OCI-LY7 (cell line): ENCODE measurements at regions not wholly inside any gene's neighbourhood (a gene's known extent, or its start where the extent isn't known, plus 50 kb on each side); places are given as distances from the start of the nearest gene placed in this dataset.

Experiments
- BruUV-seq: library from RNA; stranded (reverse); fragments of 400-500 nt; replicated peaks from 2 replicates; lab custom pipeline; 2021; lab: Mats Ljungman, UMichigan
- CTCF ChIA-PET: fragments of 300-600 bp; sonication (Branson Sonifier 250); formaldehyde crosslinking; loops from one replicate; lab custom pipeline; 2022; ENCODE audit warnings: antibody characterized with exemption; ENCODE audit not compliant: unreplicated experiment; lab: Charles Lee
- POLR2A ChIA-PET: fragments of 300-600 bp; sonication (Branson Sonifier 250); formaldehyde crosslinking; loops from one replicate; lab custom pipeline; 2022; ENCODE audit warnings: antibody characterized with exemption; lab: Charles Lee
- DNase-seq: peaks from one replicate; pipeline ENCODE4 v3.0.0-alpha.2; 2015; ENCODE audit warnings: low spot score
- H2AFZ ChIP-seq: fragments of 200-600 bp; sonication (generic), shearing (Covaris generic); 2 replicates; pipeline ENCODE4 v1.6.1; 2014; ENCODE audit warnings: mild to moderate bottlenecking, antibody characterized with exemption, low read length, moderate library complexity
- H3K27ac ChIP-seq: fragments of 200-600 bp; sonication (generic); 2 replicates; pipeline ENCODE4 v1.5.1; 2014; ENCODE audit warnings: mixed run types, low read depth, mild to moderate bottlenecking, moderate library complexity, low read length, inconsistent platforms; ENCODE audit not compliant: poor library complexity, severe bottlenecking
- H3K36me3 ChIP-seq: fragments of 200-600 bp; sonication (generic); 2 replicates; pipeline ENCODE4 v1.6.1; 2014; ENCODE audit warnings: mild to moderate bottlenecking, antibody characterized with exemption, low read length, moderate library complexity, mixed read lengths; ENCODE audit not compliant: insufficient read depth
- H3K4me1 ChIP-seq: fragments of 200-600 bp; sonication (generic); 2 replicates; pipeline ENCODE4 v1.5.1; 2014; ENCODE audit warnings: mild to moderate bottlenecking, low read length; ENCODE audit not compliant: insufficient read depth, poor library complexity, severe bottlenecking
- H3K4me2 ChIP-seq: fragments of 200-600 bp; sonication (generic); 2 replicates; pipeline ENCODE4 v1.6.1; 2014; ENCODE audit warnings: mild to moderate bottlenecking, low read length
- H3K4me3 ChIP-seq: fragments of 200-600 bp; sonication (generic); 2 replicates; pipeline ENCODE4 v1.5.1; 2014; ENCODE audit warnings: mild to moderate bottlenecking, low read depth, low read length; ENCODE audit not compliant: poor library complexity, severe bottlenecking
- H3K79me2 ChIP-seq: fragments of 200-600 bp; sonication (generic); 2 replicates; pipeline ENCODE4 v1.6.1; 2016; ENCODE audit warnings: low read depth, mild to moderate bottlenecking, low read length, moderate library complexity, mixed read lengths; ENCODE audit not compliant: insufficient read depth
- H3K9me2 ChIP-seq: fragments of 200-600 bp; sonication (generic); 2 replicates; pipeline ENCODE4 v1.6.1; 2016; ENCODE audit warnings: mild to moderate bottlenecking, low read length, mixed read lengths; ENCODE audit not compliant: insufficient read depth
- H3K9me3 ChIP-seq: fragments of 200-600 bp; sonication (generic); 2 replicates; pipeline ENCODE4 v1.6.1; 2014; ENCODE audit warnings: mild to moderate bottlenecking, mixed run types, low read length, mixed read lengths
- H4K20me1 ChIP-seq: fragments of 200-600 bp; sonication (generic); 2 replicates; pipeline ENCODE4 v1.6.1; 2014; ENCODE audit warnings: mild to moderate bottlenecking, antibody characterized with exemption, low read length, moderate library complexity, mixed read lengths; ENCODE audit not compliant: insufficient read depth
- EZH2phosphoT487 ChIP-seq: fragments of 200-600 bp; sonication (generic); IDR thresholded peaks from 2 replicates; pipeline ENCODE4 v1.6.1; 2018; ENCODE audit warnings: low read depth, borderline replicate concordance, mild to moderate bottlenecking, mixed run types, antibody characterized with exemption, low read length, moderate library complexity, mixed read lengths
- intact Hi-C: fragments of 100-400 bp; cut with micrococcal nuclease; formaldehyde crosslinking; loops from one replicate; pipeline ENCODE4 v1.10.0; 2022; ENCODE audit not compliant: unreplicated experiment
- TF ChIP-seq, protein P1 (sequence below): fragments of 200-600 bp; sonication (generic); conservative IDR thresholded peaks from 2 replicates; pipeline ENCODE4 v1.5.1; 2014; ENCODE audit warnings: mild to moderate bottlenecking, antibody characterized with exemption, low read length, moderate library complexity, mixed read lengths

DNA sequence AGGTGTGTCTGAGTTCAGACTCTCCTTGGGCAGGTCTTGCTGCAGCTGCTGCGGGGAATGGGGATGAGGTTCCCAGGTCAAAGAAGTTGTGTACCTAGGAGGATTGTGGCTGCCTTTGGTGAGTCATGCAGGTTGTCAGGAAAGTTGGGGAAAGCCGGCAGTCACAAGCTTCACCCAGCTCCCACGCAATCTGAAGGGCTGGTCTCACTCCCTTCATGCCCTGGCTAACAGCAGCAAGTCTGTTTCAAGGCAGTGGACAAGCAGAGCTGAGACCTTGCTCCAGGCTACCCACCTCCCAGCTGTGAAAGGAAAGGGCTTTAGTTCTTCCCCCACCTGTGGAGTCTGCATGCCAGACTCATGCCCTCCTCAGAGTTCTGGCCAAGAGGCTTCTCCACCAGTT lies 287.2 kb downstream of the DTHD1 start:
- Histone ChIP-seq H2AFZ (no peak overlapping the region), H4K20me1 (no peaks in the 10 kb centered on the region), H3K9me3 (no peaks in the 10 kb centered on the region), H3K27ac (no peak overlapping the region), H3K4me2 (no peak overlapping the region), H3K9me2 (no peaks in the 10 kb centered on the region), H3K79me2 (no peaks in the 10 kb centered on the region), H3K4me3 (no peak overlapping the region), H3K4me1 (no peaks in the 10 kb centered on the region), H3K36me3 (no peaks in the 10 kb centered on the region)
- intact Hi-C loops: no loop called here
- no TSS peak for BruUV-seq
- TF ChIP-seq, protein P1, sequence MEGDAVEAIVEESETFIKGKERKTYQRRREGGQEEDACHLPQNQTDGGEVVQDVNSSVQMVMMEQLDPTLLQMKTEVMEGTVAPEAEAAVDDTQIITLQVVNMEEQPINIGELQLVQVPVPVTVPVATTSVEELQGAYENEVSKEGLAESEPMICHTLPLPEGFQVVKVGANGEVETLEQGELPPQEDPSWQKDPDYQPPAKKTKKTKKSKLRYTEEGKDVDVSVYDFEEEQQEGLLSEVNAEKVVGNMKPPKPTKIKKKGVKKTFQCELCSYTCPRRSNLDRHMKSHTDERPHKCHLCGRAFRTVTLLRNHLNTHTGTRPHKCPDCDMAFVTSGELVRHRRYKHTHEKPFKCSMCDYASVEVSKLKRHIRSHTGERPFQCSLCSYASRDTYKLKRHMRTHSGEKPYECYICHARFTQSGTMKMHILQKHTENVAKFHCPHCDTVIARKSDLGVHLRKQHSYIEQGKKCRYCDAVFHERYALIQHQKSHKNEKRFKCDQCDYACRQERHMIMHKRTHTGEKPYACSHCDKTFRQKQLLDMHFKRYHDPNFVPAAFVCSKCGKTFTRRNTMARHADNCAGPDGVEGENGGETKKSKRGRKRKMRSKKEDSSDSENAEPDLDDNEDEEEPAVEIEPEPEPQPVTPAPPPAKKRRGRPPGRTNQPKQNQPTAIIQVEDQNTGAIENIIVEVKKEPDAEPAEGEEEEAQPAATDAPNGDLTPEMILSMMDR: no peak
- TF ChIP-seq EZH2phosphoT487: no peak
- no peak for DNase-seq
- ChIA-PET POLR2A (no interaction called here), CTCF (no interaction called here)

DNA sequence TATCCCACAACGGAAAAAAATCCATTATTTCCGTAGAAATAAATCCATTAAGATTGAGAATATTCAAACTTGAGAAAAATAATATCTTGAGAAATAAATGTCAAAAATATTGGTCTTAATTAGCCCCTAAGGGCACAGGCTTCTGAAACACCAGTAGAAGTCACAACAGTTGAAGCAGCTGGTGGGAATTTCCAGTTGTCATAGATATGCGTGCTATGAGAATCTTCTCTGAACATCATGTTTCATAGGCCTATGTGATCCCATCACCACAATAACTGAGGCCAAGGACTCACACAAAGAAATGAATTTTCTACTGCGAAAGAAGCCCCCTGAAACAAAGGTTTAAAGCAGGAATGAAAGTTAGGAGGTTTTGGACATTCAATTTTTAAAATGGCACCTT lies 292.0 kb downstream of the DTHD1 start:
- 0 out of 2 replicates have a peak overlapping the region, but pooled peaks have one; percentile 9 for H2AFZ ChIP-seq
- POLR2A ChIA-PET: no interaction called here
- intact Hi-C loops: no loop called here
- CTCF ChIA-PET: no interaction called here
- no peak overlapping the region for H3K4me3 ChIP-seq
- BruUV-seq: no TSS peak
- H3K27ac ChIP-seq: no peak overlapping the region
- DNase-seq: no peak
- H3K9me3 ChIP-seq: 0 out of 2 replicates have a peak, but pooled peaks cover 7% of the 10 kb centered on the region
- H3K4me2 ChIP-seq: no peak overlapping the region
- no peak for TF ChIP-seq EZH2phosphoT487
- TF ChIP-seq, protein P1: no peak
- H4K20me1 ChIP-seq: no peaks in the 10 kb centered on the region
- no peaks in the 10 kb centered on the region for H3K9me2 ChIP-seq
- no peaks in the 10 kb centered on the region for H3K79me2 ChIP-seq
- no peaks in the 10 kb centered on the region for H3K36me3 ChIP-seq
- no peaks in the 10 kb centered on the region for H3K4me1 ChIP-seq

DNA sequence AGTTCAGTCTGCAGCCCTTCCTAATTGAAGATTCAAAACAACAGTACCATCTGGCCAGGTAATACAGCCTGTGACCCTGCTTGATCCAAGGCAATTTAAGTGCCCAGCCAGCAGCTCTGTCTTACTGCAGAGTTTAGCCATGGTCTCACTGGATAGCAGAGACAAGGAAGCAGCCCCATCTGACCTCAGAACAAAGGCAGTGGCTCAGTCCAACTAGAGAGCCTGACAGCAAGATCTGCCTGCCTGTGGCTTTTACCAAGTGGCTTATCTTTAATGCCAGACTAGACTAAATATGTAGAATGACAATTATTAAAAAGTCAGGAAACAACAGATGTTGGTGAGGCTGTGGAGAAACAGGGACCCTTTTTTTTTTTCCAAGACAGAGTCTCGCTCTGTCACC lies 293.4 kb downstream of the DTHD1 start:
- Histone ChIP-seq H3K4me3 (no peak overlapping the region), H3K36me3 (no peaks in the 10 kb centered on the region), H3K9me2 (no peaks in the 10 kb centered on the region), H3K27ac (no peak overlapping the region), H3K4me1 (no peaks in the 10 kb centered on the region), H3K9me3 (0 out of 2 replicates have a peak, but pooled peaks cover 7% of the 10 kb centered on the region), H3K79me2 (no peaks in the 10 kb centered on the region), H4K20me1 (no peaks in the 10 kb centered on the region), H3K4me2 (no peak overlapping the region), H2AFZ (no peak overlapping the region)
- DNase-seq: no peak
- CTCF ChIA-PET: no interaction called here
- TF ChIP-seq EZH2phosphoT487: no peak
- TF ChIP-seq, protein P1: no peak
- POLR2A ChIA-PET: no interaction called here
- BruUV-seq: no TSS peak
- intact Hi-C loops: no loop called here
